HG03571 (cell line): ENCODE measurements at regions not wholly inside any gene's neighbourhood (a gene's known extent, or its start where the extent isn't known, plus 50 kb on each side); places are given as distances from the start of the nearest gene placed in this dataset.
"Not testable (repeated sequence)": the region's sequence is repeated elsewhere in the genome, so short reads cannot be mapped to it uniquely, and the experiment has no call there.

Source experiments
- ATAC-seq: cut with Tn5 transposase; IDR thresholded peaks from one replicate; pipeline ENCODE4 v1.9.1; 2021; ENCODE audit not compliant: unreplicated experiment

DNA sequence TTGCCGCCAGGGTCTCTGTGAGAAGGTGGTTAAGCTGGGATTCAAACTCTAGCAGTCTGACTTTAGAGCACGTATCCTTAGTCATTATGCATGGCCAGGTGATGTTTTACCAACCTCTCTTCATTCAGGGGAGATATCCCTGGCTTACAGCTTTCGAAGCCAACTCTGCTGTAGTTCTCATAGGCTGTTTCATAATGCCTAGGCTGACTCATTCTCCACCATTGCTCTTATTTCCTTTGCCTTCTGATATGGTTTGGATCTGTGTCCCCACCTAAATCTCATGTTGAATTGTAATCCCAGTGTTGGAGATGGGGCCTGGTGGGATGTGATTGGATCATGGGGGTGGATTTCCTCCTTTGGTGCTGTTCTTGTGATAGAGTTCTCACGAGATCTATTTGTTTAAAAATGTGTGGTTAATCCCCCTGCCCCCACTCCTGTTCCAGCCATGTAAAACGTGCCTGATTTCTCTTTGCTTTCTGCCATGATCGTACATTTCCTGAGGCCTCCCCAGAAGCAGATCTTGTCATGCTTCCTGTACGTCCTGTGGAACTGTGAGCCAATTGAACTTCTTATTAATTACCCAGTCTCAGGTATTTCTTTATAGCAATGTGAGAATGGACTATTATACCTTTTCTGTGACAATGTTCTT is 94.6 kb upstream of the MAN1A1 start:
- no peak for ATAC-seq

DNA sequence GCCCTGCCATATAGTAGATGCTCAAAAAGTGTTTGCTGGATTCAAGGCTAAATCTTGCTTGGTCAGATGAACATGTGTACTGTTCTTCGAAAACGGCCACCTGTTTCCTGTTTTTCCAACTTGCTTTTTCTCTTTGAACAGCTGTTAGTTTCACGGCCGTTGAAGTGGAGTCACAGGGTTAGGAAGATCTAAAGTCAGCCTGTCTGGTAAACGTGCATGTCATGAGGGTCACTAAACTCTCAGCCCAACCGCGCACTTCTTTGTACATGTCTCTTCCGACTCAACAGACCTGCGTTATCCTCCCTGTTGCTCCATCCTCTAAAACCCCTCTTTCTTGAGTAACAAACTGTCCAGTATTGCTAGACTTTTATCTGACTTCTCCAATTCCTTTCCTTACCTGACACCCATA is 93.2 kb upstream of the MAN1A1 start:
- ATAC-seq, result no peak

DNA sequence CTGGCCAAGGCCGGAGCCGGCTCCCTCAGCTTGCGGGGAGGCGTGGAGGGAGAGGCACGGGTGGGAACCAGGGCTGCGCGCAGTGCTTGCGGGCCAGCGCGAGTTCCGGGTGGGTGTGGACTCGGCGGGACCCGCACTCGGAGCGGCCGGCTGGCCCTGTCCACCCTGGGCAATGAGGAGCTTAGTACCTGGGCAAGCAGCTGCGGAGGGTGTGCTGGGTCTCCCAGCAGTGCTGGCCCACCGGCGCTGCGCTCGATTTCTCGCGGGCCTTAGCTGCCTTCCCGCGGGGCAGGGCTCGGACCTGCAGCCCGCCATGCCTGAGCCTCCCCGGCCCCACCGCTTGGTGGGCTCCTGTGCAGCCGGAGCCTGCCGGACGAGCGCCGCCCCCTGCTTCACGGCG is 91.4 kb upstream of the MAN1A1 start:
- no peak for ATAC-seq

DNA sequence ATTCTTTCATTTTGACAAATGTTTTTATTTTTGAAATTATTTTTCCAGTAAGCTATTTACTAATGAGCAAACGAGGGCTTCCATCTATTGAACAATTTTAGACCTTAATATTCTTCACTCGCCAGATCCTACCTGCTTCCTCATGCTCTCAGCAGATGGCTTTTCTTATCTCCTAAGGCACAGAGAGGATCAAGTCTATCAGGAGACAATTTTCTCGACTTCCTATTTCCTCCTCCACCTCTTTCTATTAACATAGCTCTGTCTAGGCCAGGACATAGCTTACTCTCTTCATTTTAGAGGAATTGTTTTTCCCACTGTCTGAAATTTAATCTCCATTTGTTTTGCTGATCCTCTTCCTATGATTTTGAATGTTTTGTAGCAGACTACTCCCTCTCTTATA is 87.0 kb upstream of the MAN1A1 start:
- ATAC-seq, result no peak

DNA sequence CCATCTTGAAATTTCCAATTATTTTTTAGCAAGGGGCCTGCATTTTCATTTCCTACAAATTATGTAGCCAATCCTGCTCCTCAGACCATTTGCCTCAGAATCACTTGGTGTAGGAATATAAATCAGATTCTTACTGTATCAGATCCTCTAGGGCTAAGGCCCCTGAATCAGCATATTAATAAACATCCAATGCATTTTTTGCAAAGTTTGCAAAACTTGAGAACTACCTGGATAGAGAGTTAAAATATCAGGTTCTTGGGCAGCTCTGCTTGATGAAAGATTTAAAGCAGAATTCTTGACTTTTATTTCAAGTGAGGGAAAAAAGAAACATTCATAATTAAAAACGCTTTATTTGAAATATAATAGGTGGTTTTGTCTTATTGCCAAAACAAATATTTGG is 82.2 kb upstream of the MAN1A1 start:
- no peak for ATAC-seq

DNA sequence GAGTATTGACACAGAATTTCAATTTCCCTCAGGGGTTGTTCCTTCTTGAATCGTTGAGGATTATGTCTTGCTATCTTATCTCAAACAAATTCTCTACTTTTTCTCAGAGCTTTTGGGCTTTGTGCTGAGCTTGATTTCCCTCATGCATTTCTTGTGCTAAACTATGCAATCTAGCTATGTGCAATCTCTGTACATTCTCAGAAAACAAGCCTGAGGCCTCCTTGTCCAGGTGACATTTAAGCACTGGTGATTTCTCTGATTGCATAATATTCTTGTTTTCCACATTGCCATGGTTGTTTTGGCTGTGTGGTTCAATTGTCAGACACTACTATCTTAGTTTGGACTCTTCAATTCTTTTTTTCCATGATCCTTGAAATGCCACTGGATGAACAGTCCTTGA is 81.2 kb upstream of the MAN1A1 start:
- no peak for ATAC-seq

DNA sequence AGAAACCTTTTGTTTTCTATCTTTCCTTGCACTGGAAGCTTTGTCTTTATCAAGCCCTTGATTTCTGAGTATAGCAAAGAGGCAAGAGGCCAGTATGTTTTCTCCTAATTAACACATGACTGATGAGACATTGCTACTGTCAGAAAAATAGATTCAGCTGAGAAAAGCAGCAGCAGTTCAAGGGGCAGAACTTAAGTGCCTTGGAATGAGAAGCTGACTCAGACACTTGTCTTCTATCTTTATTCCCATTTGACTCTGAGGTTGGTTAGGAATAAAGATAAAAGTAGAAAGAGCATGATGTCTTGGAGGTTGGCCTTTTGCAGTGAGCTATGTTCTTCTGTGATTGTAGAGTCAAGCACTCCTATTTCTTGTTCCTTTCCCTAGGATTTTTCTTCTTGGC is 79.1 kb upstream of the MAN1A1 start:
- ATAC-seq, result no peak

DNA sequence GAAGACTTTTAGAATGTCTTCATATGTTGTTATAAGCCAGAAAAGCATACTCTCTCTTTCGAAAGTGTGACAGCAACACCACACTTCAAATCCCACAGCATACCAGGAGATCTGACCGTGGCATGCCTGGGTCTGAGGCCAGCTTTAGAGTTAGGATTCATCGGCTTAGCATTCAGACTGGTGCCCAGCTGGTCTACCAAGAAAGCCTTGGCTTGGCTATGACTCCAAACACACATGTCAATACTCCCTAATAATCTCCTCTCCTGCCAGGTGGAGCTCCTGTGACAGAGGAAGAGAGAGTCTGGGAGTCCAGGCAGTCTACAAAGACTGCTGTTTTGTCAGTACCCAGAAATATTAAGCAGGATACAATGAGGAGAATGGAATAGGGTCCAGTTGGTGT is 77.1 kb upstream of the MAN1A1 start:
- ATAC-seq, result no peak

DNA sequence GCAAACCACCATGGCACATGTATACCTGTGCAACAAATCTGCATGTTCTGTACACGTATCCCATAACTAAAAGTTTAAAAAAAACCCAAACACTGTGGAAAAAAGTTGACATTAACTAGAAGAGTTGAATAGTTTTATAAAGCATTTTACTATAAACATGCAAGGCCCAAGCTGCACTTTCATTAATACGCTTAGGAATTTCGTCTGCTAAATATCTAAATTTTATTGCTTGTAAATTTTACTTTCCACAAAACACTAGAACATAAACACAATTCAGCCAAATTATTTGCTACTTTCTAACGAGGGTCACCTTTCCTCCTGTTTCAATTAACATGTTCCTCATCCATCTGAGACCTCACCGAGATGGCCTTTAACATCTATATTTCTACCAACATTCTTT is 74.4 kb upstream of the MAN1A1 start:
- ATAC-seq, result no peak

DNA sequence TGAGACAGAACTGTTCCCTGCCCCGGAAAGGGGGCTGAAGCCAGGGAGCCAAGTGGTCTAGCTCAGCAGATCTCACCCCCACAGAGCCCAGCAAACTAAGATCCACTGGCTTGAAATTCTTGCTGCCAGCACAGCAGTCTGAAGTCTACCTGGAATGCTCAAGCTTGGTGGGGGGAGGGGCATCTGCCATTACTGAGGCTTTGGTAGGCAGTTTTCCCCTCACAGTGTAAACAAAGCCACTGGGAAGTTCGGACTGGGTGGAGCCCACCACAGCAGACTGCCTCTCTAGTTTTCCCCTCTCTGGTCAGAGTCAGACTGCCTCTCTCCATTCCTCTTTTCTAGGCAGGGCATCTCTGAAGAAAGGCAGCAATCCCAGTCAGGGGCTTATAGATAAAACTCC is 68.5 kb upstream of the MAN1A1 start:
- not testable (repeated sequence) for ATAC-seq

DNA sequence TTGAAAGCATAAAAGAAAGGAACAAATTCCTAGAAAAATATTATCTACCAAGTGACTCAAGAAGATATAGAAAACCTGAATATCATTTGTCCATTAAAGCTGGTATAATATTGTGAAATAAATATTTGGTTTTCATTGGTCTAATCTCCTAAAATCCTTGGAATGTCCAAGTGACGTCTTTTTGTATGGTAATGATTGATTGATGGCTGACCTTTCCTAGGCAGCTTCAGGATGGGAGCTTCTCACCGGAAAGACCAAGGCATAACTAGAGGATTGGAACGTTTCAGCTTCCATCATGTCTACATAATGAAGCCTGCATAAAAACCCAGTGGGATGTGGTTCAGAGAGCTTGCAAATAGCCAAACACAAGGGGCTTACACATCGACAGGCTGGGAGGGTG is 57.6 kb upstream of the MAN1A1 start:
- ATAC-seq, result no peak

DNA sequence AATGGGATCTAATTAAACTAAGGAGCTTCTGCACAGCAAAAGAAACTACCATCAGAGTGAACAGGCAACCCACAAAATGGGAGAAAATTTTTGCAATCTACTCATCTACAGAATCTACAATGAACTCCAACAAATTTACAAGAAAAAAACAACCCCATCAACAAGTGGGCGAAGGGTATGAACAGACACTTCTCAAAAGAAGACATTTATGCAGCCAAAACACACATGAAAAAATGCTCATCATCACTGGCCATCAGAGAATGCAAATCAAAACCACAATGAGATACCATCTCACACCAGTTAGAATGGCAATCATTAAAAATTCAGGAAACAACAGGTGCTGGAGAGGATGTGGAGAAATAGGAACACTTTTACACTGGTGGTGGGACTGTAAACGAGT is 55.6 kb upstream of the MAN1A1 start:
- ATAC-seq, result not testable (repeated sequence)
